ENCODE measurements at regions not wholly inside any gene's neighbourhood (a gene's known extent, or its start where the extent isn't known, plus 50 kb on each side); places are given as distances from the start of the nearest gene placed in this dataset.
"Not testable (repeated sequence)": the region's sequence is repeated elsewhere in the genome, so short reads cannot be mapped to it uniquely, and the experiment has no call there.

DNA sequence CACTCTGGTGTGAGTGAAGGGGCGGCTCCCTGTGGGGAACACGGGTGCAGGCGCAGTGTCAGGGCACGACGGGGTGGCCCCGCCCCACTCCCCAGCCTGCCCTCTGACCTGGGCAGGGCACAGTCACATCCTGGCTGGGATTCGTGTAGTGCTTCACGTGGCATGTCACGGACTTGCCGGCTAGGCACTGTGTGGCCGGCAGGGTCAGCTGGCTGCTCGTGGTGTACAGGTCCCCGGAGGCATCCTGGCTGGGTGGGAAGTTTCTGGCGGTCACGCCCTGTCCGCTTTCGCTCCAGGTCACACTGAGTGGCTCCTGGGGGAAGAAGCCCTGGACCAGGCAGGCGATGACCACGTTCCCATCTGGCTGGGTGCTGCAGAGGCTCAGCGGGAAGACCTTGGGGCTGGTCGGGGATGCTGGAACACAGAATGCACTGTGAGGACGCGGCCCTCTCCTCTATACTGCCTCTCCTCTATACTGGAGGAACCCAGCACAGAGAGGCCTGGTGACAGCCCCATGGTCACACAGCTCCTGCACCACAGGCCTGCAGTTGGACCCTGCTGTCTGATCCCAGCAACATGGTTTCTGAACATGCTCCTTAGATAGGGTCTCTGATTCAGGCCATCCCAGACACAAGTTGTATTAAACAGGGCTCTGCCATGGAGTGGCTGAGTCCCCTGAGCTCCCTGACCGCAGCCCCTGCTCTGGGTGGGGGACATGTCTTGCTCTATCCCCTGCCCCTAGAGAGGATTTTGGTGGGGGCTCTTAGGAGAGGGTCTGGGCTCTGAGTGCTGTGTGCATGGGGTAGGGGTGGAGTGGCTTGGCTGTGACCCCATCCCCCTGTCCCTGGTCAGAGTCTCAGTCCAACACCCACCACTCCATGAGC is 182.1 kb downstream of the TMEM121 start:
- not testable (repeated sequence) for H3K4me1 ChIP-seq (ENCODE audit: insufficient read depth, low read length); H3K27ac ChIP-seq (ENCODE audit: low read length); H3K4me3 ChIP-seq (ENCODE audit: low read length); H3K36me3 ChIP-seq (ENCODE audit: insufficient read depth, low read depth, low read length); H3K9ac ChIP-seq (ENCODE audit: low read depth, low read length); H3K27me3 ChIP-seq (ENCODE audit: insufficient read depth, low read length)
- peaks cover 29% of the 10 kb centered on the region for H3K9me3 ChIP-seq (ENCODE audit: insufficient read depth, low read depth, low read length)

DNA sequence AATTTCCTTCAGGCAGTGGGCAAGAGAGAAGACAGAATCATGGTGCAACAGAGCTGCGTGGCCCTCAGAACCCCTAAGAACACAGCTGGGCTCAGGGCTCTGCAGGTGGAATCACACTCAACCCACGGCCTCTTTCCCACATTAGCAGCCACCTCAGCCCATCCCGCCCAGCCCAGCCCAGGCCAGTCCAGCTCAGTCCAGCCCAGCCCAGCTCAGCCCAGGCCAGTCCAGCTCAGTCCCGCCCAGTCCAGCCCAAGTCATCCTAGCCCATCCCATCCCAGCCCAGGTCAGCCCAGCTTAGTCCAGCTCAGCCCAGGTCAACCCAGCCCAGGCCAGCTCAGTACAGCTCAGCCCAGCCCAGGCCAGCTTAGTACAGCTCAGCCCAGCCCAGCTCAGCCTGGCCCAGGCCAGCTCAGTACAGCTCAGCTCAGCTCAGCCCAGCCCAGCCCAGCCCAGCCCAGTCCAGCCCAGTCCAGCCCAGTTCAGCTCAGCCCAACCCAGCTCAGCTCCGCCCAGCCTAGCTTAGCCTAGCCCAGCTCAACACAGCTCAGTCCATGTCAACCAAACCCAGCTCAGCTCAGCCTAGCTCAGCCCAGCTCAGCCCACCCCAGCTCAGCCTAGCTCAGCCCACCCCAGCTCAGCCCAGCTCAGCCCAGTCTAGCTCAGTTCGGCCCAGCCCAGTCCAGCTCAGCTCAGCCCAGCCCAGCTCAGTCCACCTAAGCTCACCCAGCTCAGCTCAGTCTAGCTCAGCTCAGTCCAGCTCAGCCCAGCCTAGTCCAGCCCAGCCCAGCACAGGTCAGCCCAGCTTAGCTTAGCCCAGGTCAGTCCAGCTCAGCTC is 183.1 kb downstream of the TMEM121 start:
- Histone ChIP-seq H3K27me3 (ENCODE audit: insufficient read depth, low read length) (no peaks in the 10 kb centered on the region), H3K4me1 (ENCODE audit: insufficient read depth, low read length) (no peaks in the 10 kb centered on the region), H3K27ac (ENCODE audit: low read length) (no peak overlapping the region), H3K36me3 (ENCODE audit: insufficient read depth, low read depth, low read length) (no peaks in the 10 kb centered on the region), H3K9me3 (ENCODE audit: insufficient read depth, low read depth, low read length) (peaks cover 29% of the 10 kb centered on the region), H3K4me3 (ENCODE audit: low read length) (no peak overlapping the region), H3K9ac (ENCODE audit: low read depth, low read length) (no peak overlapping the region)

DNA sequence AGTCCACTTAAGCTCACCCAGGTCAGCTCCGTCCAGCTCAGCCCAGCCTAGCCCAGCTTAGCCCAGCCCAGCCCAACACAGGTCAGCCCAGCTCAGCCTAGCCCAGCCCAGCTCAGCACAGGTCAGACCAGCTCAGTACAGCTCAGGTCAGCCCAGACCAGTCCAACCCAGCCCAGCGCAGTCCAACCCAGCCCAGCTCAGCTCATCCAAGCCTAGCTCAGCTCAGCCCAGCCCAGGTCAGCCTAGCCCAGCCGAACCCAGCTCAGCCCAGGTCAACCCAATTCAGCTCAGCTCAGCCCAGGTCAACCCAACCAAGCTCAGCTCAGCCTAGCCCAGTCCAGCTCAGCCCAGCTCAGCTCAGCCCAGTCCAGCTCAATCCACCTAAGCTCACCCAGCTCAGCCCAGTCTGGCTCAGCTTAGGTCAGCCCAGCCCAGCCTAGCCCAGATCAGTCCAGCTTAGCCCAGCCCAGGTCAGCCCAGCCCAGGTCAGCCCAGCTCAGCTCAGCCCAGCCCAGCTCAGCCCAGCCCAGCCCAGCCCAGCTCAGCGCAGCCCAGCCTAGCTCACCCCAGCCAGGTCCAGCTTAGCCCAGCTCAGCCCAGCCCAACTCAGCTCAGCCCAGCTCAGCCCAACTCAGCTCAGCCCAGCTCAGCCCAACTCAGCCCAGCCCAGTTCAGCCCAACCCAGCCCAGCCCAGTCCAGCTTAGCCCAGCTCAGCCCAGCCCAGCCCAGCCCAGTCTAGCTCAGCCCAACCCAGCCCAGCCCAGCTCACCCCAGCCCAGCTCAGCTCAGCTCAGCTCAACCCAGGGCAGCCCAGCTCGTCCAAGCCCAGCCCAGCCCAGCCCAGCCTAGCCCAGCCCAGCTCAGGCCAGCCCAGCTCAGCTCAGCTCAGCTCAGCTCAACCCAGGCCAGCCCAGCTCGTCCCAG is 184.0 kb downstream of the TMEM121 start:
- no peak overlapping the region for H3K27ac ChIP-seq (ENCODE audit: low read length)
- H3K27me3 ChIP-seq (ENCODE audit: insufficient read depth, low read length) = no peaks in the 10 kb centered on the region
- no peak overlapping the region for H3K9ac ChIP-seq (ENCODE audit: low read depth, low read length)
- H3K4me1 ChIP-seq (ENCODE audit: insufficient read depth, low read length) = no peaks in the 10 kb centered on the region
- H3K9me3 ChIP-seq (ENCODE audit: insufficient read depth, low read depth, low read length) = peaks cover 28% of the 10 kb centered on the region
- H3K36me3 ChIP-seq (ENCODE audit: insufficient read depth, low read depth, low read length) = no peaks in the 10 kb centered on the region
- no peak overlapping the region for H3K4me3 ChIP-seq (ENCODE audit: low read length)

DNA sequence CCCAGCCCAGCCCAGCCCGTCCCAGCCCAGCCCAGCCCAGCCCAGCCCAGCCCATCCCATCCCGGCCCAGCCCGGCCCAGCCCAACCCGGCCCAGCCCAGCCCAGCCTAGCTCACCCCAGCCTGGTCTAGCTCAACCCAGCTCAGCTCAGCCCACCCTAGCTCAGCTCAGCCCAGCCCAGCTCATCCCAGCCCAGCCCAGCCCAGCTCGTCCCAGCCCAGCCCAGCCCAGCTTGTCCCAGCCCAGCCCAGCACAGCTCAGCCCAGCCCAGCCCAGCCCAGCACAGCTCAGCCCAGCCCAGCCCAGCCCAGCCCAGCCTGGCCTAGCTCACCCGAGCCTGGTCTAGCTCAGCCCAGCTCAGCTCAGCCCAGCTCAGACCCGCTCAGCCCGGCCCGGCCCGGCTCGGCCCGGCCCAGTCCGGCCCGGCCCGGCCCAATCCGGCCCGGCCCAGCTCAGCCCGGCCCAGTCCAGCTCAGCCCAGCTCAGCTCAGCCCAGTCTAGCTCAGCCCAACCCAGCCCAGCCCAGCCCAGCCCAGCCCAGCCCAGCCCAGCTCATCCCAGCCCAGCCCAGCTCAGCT is 184.7 kb downstream of the TMEM121 start:
- H3K4me1 ChIP-seq (ENCODE audit: insufficient read depth, low read length) = no peaks in the 10 kb centered on the region
- H3K9me3 ChIP-seq (ENCODE audit: insufficient read depth, low read depth, low read length) = peaks cover 21% of the 10 kb centered on the region
- no peaks in the 10 kb centered on the region for H3K27me3 ChIP-seq (ENCODE audit: insufficient read depth, low read length)
- H3K36me3 ChIP-seq (ENCODE audit: insufficient read depth, low read depth, low read length) = no peaks in the 10 kb centered on the region
- H3K4me3 ChIP-seq (ENCODE audit: low read length) = no peak overlapping the region
- H3K9ac ChIP-seq (ENCODE audit: low read depth, low read length) = no peak overlapping the region
- no peak overlapping the region for H3K27ac ChIP-seq (ENCODE audit: low read length)

DNA sequence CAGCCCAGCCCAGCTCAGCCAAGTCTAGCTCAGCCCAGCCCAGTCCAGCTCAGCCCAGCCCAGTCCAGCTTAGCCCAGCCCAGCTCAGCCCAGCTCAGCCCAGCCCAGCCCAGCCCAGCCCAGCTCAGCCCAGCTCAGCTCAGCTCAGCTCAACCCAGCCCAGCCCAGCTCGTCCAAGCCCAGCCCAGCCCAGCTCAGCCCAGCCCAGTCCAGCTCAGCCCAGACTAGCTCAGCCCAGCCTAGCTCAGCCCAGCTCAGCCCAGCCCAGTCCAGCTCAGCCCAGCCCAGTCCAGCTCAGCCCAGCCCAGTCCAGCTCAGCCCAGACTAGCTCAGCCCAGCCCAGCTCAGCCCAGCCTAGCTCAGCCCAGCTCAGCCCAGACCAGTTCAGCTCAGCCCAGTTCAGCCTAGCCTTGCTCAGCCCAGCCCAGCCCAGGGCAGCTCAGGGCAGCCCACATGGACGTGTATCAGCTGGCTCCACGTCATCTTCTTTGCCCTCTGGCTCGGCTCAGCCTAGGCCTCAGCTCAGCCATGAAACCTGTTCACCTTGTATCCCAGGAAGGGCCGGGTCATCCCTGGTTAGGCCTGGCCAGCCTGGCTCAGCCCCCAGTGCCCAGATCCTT is 185.6 kb downstream of the TMEM121 start:
- Histone ChIP-seq H3K27ac (ENCODE audit: low read length) (no peak overlapping the region), H3K4me3 (ENCODE audit: low read length) (no peak overlapping the region), H3K27me3 (ENCODE audit: insufficient read depth, low read length) (no peaks in the 10 kb centered on the region)

DNA sequence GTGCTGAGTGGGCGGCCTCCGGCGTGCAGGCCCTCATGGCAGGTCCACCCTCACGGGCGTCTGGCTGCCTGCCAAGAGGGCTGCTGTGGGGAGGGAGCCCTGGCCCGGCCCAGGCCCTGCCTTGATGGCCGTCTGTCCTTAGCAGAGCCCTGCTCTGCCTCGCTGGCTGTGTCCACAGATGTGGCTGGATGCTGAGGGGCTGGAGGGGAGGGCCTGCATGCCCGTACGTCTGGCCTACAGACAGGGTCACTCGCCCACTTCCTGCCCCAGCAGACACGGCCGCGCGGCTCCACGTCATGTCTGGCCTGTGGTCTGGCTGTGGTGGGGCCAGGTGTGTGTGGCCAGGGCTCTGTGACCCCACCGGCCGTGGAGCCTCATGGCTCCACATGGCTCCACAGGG is 186.3 kb downstream of the TMEM121 start:
- not testable (repeated sequence) for H3K9ac ChIP-seq (ENCODE audit: low read depth, low read length); H3K4me1 ChIP-seq (ENCODE audit: insufficient read depth, low read length); H3K36me3 ChIP-seq (ENCODE audit: insufficient read depth, low read depth, low read length); H3K4me3 ChIP-seq (ENCODE audit: low read length); H3K27me3 ChIP-seq (ENCODE audit: insufficient read depth, low read length); H3K27ac ChIP-seq (ENCODE audit: low read length)
- H3K9me3 ChIP-seq (ENCODE audit: insufficient read depth, low read depth, low read length) = peaks cover 24% of the 10 kb centered on the region

More for the DNA sequence above, 185.6 kb downstream of the TMEM121 start:
- Histone ChIP-seq H3K9me3 (ENCODE audit: insufficient read depth, low read depth, low read length) (peaks cover 21% of the 10 kb centered on the region), H3K4me1 (ENCODE audit: insufficient read depth, low read length) (no peaks in the 10 kb centered on the region), H3K36me3 (ENCODE audit: insufficient read depth, low read depth, low read length) (no peaks in the 10 kb centered on the region), H3K9ac (ENCODE audit: low read depth, low read length) (no peak overlapping the region)

DNA sequence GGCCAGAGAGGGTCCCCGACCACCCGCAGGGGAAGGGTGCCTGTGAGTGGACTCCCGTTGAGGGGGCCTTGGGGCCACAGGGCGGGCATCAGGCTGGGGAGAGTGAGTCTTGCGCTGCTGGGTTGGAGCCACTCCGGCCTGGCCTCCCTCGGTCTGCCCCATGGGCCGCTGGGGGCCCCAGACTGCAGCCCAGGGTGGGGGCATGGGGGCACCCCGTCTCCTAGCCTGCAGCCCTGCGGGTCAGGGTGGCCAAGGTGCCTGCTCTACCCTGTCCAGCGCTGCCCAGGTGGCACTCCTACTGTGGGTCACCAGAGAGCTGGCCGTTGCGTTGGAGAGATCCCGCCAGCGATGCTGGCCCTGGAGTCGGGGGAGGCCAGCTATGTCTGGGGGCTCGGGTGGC is 186.8 kb downstream of the TMEM121 start:
- H3K9ac ChIP-seq (ENCODE audit: low read depth, low read length); H3K36me3 ChIP-seq (ENCODE audit: insufficient read depth, low read depth, low read length); H3K27ac ChIP-seq (ENCODE audit: low read length); H3K4me1 ChIP-seq (ENCODE audit: insufficient read depth, low read length); H3K27me3 ChIP-seq (ENCODE audit: insufficient read depth, low read length); H3K4me3 ChIP-seq (ENCODE audit: low read length): not testable (repeated sequence)
- peaks cover 24% of the 10 kb centered on the region for H3K9me3 ChIP-seq (ENCODE audit: insufficient read depth, low read depth, low read length)

DNA sequence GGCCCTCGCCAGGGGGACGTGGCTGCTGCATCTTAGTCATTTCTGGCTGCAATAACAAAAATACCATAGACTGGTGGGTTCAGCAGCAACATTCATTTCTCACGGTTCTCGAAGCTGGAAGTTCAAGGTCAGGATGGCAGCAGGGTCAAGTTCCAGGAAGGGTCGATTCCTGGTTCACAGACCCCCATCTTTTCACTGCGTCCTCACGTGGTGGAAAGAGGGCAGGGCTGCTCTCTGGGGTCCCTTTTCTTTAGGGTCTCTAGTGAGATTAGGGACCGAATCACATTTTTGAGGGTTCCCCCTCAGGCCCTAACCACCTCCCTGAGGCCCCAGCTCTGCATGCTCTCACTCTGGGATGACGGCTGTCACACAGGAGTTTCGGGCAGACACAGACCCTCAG is 187.5 kb downstream of the TMEM121 start:
- H3K36me3 ChIP-seq (ENCODE audit: insufficient read depth, low read depth, low read length); H3K9ac ChIP-seq (ENCODE audit: low read depth, low read length); H3K27me3 ChIP-seq (ENCODE audit: insufficient read depth, low read length); H3K4me3 ChIP-seq (ENCODE audit: low read length); H3K4me1 ChIP-seq (ENCODE audit: insufficient read depth, low read length); H3K27ac ChIP-seq (ENCODE audit: low read length): not testable (repeated sequence)
- peaks cover 22% of the 10 kb centered on the region for H3K9me3 ChIP-seq (ENCODE audit: insufficient read depth, low read depth, low read length)

DNA sequence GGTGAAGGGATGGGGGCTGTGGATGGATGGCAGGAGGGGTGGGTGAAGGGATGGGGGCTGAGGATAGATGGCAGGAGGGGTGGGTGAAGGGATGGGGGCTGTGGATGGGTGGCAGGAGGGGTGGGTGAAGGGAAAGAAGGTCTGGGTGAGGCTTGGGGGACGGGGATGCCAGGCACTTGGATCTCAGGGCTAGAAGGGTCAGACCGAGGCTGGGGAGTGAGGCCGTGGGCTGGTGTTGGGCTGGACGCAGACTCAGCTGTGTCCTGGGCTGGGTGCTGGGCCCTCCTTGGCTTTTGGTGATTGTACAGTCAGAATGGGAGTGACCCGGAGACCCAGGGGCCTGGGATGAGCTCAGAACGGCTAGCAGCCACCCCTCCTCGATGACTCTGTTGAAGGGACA is 192.4 kb downstream of the TMEM121 start:
- H3K27me3 ChIP-seq (ENCODE audit: insufficient read depth, low read length); H3K9ac ChIP-seq (ENCODE audit: low read depth, low read length); H3K27ac ChIP-seq (ENCODE audit: low read length); H3K9me3 ChIP-seq (ENCODE audit: insufficient read depth, low read depth, low read length); H3K4me1 ChIP-seq (ENCODE audit: insufficient read depth, low read length); H3K4me3 ChIP-seq (ENCODE audit: low read length); H3K36me3 ChIP-seq (ENCODE audit: insufficient read depth, low read depth, low read length): not testable (repeated sequence)

DNA sequence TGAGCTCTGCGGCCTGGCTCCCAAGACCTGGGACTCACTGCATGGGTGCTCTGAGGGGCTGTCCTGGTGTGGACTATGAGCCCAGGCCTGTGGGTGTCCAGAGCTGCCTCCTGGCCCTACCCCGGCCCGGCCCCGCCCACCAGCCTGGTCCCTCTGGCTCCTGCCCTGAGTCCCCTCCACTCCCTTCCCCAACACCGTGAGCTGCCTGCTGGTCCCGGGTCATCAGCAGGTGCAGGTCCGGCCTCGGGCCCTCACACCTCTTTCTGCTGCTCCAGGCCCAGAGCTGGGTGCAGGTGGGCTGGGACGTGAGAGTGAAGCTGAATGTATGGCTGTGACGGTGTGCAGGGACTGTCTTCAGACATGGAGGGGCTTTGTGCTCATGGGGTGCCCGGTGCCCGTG is 193.7 kb downstream of the TMEM121 start:
- H3K4me1 ChIP-seq (ENCODE audit: insufficient read depth, low read length); H3K27me3 ChIP-seq (ENCODE audit: insufficient read depth, low read length); H3K9ac ChIP-seq (ENCODE audit: low read depth, low read length); H3K36me3 ChIP-seq (ENCODE audit: insufficient read depth, low read depth, low read length); H3K27ac ChIP-seq (ENCODE audit: low read length); H3K4me3 ChIP-seq (ENCODE audit: low read length): not testable (repeated sequence)
- H3K9me3 ChIP-seq (ENCODE audit: insufficient read depth, low read depth, low read length) = peaks cover 21% of the 10 kb centered on the region
